Limb (tissue), 2 donors: ENCODE measurements at regions not wholly inside any gene's neighbourhood (a gene's known extent, or its start where the extent isn't known, plus 50 kb on each side); places are given as distances from the start of the nearest gene placed in this dataset.
A peak's percentile ranks its signal among the peaks of the same experiment; 100 is the strongest.

Experiments
- DNase-seq, 2 donors: peaks; one replicate each; pipeline ENCODE4 v3.0.0-alpha.2; 2016; ENCODE audit errors: extremely low spot score in 2 of 2

DNA sequence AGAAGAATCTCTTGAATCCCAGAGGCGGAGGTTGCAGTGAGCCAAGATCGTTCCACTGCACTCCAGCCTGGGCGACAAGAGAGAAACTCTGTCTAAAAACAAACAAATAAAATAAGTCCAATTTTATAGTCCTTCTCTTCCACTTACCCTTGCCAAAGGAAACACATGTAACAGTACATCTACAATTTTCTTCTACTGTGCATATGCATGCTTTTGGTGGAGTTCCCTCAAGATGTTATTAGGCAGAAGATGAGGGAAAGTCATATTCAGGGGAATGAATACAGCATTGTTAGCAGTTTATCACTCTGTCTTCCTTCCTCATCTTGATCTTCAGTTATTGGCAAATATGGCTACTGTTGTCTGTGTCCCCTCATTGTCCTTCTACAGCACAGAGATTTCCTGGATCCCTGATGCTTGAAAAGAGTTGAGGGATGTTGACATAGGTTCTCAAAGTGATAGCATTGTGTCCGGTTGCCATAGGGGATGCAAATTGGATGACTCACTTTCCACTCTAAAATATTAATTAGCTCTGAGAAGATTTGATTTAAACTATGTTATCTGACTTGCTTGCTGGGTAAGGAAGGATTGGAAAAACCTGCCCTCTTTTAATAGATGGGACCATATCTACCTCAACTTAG lies 1173.6 kb downstream of the KCNT2 start:
- DNase-seq, result no peak

DNA sequence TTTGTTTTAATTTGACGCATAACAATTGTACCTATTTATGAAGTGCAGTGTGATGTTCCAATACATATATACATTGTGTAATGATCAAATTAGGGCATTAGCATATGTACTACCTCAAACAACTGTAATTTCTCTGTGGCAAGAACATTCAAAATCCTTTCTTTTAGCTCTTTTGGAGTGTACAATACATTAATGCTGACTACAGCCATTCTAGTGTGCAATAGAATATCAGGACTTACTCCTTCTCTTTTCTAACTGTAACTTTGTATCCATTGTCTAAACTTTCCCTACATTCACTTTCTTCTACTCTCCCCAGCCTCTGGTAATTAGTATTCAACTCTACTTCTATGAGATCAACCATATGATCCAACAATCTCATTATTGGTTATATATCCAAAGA lies 1177.4 kb downstream of the KCNT2 start:
- no peak for DNase-seq

DNA sequence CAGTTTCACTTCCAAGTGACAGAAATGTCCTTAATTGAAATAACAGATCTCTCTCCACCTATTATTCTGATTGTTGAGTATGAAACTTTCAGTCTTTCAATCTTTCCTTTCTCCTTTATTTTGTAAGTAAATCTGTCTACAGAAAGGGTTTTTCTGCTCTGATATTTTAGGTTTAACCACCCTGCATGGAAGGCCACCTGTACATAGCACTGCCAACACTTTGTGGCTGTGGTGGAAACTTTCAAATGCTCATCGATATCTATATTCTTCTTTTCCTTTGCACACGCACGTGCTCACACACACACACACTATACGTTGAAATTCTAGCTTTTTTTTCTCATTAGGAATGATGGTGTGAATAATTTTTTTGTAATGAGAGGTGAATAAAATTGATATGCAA lies 1179.3 kb downstream of the KCNT2 start:
- DNase-seq, result no peak

DNA sequence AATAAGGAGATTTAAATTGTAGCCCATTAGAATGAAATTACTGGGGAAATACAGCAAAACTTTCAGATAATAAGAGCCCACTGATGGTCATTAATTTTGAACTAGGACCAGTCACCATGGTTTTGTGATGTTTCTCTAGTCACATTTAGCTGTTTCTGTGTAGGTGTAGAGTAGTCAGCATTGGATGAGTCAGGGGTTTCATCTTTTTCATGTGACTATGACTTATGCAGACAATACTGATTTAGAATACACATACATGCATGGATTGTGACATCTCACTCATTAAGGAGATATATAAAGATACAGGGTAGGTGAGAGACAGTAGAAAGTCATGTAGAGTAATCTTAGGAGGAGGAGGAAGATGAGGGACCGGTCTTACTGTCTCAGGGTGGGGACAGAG lies 1192.7 kb downstream of the KCNT2 start:
- no peak for DNase-seq

DNA sequence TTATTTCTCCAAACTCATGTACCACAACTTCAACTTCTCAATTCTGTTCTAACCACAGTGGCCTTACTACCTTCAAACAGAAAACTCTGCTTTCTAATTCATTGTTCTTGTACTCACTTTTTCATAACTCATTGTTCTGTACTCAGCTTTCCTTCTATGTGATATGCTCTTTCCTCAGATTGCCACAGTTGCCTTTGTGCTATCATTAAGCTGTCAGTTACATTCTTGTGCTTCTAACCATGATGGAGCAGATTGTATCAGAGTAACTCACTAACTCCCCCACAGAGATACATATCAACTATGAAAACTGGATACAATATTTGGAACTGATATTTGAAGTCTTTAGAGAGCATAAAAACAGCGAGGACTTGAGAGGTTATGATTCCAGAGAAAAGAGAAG lies 1213.7 kb downstream of the KCNT2 start:
- DNase-seq, result no peak

DNA sequence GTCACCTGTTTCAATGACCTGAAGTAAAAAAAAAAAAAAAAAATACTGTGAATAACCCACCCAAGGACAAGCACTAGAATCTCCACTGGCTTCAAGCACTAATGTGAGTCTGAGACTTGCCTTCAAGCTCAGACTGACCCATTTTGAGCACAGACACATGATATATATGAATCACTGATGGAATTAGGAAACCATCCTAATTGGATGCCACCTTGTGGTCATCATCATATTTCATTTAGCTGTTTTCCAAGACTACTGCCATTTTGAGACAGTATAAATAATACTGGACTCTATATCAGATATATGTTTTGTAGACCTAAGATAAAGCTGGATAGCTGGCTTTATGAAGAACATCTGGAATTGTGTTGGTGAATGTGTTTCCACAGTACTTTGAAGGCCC lies 1232.0 kb downstream of the KCNT2 start:
- DNase-seq, result no peak

DNA sequence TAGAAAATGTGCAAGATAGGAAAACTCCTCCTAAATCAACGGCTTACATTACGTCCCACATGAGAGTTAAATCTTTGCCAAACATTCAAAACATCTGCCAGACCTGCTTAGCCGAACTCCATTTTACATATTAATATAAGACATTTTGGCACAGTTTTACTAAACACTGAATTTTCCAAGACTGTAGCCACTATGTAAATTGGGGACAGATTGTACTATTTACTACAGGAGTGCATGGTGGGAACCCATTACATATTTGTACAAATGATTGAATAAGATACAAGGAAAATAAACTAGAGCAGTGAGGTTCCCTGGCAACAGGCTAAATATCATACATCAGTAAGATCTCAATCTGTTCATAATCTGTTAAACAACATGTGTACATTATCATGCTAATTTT lies 1234.4 kb downstream of the KCNT2 start:
- peak in 1 of 2 donors; percentile 50 for DNase-seq

DNA sequence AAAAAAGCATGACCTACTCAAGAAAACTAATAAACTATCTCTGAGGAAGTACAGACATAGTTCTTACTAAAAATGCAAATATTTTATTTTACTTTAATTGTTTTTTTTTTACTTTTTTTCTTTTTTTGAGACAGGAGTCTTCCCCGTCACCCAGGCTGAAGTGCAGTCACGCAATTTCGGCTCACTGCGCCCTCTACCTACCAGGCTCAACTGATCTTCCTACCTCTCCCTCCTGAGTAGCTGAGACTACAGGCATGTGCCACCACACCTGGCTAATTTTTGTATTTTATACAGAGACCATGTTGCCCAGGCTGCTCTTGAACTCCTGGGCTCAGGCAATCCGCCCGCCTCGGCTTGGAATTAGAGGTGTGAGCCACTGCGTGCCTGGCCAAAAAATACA lies 1263.1 kb downstream of the KCNT2 start:
- DNase-seq, result no peak

DNA sequence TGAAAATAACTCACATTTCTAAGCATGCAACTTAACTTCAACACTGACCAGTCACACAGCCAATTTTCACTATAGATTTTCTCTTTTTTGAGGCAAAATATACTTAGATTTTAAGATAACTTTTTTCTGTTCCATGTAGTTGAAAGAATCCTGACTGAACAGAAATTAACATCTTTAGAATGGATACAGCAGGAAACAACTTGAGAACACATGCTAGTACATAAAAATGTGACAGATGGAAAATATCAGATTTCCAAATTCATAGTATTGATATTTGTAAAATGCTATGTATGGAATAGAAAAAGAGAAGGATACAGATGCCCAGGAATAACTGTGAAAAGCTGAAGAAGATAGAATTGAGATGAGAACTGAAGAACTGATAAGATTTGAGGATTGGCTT lies 1270.6 kb downstream of the KCNT2 start:
- no peak for DNase-seq

DNA sequence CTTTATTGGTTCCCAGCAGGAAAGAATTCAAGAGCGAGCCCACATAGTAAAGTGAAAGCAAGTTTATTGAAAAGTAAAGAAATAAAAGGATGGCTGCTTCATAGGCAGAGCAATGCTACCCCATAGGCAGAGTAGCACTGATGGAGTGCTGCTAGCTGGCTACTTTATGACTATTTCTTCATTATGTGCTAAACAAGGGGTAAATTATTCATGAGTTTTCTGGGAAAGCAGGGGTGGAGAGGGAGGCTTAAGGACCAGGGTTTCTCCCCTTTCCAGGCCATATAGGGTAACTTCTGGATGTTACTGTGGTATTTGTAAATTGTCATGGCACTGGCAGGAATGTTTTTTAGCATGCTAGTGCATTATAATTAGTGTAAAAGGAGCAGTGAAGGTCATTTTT lies 1271.4 kb downstream of the KCNT2 start:
- no peak for DNase-seq

DNA sequence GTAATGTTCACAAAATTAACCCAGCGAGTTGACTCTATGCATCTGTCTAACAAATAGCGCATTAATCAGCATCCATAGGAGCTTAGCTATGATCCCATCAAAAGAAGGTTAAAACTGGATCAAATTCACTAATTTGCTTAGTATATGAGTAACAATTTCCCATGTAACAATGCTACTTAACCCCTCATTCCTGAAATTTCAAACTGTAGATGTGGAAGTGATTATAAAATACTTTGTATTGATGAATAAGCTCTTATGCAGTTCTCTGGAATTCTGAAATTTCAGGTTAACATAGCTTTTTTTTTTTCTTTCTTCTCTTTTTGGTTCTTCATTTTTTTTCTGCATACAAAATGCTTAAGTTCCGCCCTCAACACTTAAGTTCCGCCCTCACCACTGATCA lies 1272.7 kb downstream of the KCNT2 start:
- DNase-seq, result no peak

DNA sequence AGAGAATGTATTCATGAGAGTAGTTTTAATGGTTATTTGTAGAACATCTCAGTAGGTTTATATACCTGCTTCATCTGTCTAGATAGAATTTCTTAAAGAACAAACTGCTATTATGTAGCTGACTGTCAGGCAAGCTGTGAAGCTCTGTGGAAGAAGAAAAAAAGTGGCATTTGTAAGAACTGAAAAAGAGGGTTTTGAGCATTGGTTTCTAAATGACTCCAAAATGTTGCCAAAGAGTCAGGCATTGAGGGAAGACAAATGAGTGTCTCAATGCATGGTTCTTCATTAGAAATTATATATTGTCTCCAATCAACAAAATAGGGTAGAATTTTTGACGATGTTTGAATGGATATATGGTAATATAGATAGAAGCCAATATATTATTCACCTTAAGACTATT lies 1276.1 kb downstream of the KCNT2 start:
- no peak for DNase-seq

DNA sequence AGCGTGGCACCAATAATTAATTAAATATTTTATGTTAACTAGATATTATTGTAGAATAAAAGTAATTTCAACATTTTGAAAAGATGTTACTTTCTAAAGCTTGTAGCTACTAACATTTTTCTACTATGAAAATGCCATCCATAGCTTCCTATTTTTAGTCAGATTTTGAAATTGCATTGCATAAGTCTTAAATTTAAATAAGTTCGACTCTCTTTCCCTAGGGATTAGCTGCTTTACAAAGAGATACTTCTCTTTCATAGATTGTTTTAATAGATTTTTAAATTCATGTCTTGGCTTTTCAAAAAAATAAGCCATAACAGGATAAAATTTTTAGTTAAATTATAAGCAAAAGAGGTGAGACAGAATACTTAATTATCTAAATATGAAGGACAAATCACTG lies 1279.6 kb downstream of the KCNT2 start:
- no peak for DNase-seq

DNA sequence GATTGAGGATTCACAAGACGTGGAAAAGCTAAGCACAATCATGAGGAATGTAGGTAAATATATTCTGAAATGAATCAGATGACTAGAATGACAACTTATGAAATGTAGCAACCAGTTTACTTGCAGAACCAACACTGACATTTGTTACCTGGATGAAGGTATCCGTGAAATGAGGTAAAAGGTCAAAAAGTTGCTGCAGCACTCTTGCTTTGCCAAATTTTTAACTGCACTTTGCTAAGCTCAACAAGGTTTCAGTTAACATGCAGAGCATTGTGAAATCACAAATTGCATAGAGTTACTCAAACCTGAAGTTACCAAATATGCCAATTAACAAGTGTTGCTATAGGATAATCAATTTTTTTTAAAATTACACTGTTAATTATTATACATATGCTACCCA lies 1280.1 kb downstream of the KCNT2 start:
- DNase-seq, result no peak

DNA sequence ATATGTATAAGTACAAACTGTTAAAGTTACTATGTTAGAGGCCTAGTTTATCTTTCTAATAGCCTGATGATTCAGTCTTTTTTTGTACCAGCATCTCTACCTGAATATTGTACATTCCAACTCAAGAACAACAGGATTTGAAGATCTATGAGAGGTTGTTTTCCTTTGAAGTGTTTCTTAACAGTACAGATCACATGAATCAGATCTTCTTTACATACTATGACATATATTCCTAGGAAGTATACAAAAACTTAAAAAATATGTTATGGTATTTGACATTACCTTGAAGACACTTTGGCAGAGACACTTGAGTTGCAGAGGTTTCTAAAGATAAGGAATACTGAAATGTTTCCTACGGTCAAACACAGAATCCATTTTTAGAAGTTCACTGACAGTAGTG lies 1280.9 kb downstream of the KCNT2 start:
- no peak for DNase-seq

DNA sequence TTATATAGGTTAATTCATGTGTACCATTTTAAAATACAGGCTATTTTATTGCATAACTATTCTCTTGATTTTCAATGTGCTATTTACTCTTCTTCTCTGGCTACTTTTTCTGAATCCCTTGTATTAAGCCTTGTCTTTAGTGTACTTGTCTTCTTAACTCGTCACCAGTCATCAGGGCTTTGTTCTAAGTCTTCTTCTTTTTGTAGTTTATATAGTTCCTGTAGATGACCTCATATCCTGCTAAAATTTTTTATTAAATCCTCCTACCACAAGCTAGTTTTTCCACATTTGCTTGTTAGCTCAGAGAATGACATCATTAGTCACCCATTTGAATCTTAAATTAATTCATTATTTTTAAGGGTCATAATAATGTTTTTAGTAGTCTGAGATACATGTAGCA lies 1281.9 kb downstream of the KCNT2 start:
- no peak for DNase-seq

DNA sequence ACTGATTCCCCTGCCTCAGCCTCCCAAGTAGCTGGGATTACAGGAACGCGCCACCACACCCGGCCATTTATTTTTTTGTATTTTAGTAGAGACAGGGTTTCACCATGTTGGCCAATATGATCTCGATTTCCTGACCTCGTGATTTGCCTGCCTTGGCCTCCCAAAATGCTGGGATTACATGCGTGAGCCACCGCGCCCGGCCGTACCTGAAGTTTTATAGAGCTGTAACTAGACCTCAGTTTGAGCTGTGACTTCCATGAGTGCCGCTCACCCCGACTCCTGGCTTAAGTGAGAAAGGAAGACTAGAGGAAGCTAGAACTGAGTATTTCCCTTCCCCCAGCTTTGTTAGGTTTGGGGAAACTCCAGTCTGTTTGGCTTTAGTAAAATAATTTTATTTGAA lies 1283.1 kb downstream of the KCNT2 start:
- no peak for DNase-seq

DNA sequence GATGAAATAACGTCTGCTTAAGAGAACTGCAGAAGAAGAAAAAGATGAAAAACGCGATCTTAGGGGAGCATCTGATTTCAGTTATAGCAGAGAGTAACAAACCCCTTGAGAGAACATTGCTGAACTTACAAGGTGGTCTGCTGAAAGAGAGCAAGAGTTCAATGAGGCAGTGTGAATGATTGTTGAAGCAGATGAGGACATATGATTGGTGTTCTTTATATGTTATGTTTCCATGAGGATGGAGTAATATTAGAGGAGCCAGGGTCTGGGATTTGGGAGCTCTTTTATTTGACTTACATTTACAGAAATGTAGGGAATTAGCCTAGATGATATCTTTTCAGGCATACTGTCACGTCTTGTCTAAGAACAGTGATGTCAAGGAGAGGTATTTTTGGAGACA lies 1302.0 kb downstream of the KCNT2 start:
- peak in 1 of 2 donors; percentile 36 for DNase-seq

DNA sequence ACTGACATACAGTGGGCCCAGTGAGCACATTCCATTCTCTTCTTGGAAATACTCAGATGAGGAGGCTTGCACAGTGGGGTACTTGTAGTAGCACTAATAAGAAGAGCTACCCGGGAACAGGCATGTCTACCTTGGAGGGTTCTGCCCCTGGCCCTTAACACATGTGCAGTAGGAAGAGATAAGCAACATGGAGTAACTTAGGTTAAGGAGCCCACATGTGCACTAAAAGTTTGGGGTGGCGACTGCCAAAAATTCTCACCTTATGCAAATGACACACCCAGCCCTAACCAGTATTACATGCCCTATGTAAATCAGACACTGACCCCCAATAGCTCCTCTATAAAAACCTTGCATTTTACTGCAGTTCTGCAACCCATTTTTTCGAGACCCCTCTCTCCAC lies 1313.3 kb downstream of the KCNT2 start:
- no peak for DNase-seq

DNA sequence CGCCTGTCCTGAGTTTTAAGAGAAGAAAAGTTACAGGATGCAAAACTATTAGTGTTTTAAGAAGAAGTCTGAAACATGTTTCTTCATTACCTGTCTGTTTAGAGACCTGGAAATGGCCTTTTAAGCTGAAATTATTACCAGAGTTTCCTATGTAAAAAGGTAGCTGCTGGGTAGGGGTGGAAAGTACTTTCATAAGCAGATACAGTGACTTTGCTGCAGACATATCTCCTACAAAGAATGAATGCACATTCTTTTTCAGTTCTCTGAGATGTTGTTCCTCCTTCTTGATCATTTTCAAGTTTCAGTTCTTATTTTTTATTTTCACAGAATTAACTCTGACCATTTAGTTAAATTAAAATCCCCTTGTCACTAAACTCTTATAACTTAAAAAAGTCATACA lies 1329.6 kb downstream of the KCNT2 start:
- DNase-seq, result no peak

DNA sequence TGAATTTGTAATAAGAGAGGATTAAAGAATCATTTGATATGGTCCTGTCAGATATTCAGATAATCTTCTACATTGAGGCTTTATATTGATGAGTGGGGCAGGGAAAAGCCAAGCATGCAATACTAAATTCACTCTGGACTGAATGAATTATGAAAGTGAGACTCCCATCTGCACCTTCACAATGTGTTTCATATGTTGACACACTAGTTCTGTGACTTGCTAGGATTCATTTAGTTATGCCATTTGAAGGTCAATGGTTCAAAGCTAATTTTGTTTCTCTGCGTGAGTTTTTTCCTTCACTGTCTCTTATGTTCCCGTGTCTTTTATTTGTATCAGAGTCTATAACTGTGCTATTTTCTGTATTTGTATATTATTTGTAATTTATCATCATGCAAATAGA lies 1332.5 kb downstream of the KCNT2 start:
- DNase-seq, result no peak

DNA sequence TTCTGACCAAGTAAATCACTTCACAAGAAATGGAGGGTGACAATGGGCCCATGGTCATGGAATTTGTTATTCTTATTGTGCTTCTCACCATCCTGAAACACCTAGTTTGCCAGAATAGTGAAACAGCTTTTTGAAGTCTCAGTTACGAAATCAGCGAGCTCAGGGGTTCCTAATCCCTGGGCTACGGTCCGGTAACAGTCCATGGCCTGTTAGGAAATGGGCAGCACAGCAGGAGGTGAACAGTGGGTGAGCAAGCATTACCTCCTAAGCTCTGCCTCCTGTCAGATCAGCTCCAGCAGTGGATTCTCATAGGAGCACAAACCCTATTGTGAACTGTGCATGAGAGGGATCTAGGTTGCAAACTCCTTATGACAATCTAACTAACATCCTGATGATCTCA lies 1356.3 kb downstream of the KCNT2 start:
- no peak for DNase-seq

DNA sequence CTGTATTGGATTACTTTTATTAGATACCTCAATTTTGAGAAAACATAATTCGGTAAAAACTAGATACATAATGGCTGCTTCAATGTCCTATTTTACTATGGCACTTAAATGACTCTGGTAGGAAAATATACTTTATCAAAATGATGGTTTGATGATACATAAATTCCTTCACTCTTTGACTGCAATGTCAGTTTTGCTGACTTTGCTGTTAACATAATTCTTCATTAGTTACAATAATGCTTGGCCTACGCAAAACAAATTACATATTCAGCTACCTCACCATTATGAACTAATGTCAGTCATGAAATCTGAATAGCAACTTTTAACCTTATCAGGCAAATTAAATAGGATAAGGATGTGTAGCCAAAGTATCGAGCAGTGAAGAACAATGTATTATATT lies 1364.7 kb downstream of the KCNT2 start:
- DNase-seq, result no peak

DNA sequence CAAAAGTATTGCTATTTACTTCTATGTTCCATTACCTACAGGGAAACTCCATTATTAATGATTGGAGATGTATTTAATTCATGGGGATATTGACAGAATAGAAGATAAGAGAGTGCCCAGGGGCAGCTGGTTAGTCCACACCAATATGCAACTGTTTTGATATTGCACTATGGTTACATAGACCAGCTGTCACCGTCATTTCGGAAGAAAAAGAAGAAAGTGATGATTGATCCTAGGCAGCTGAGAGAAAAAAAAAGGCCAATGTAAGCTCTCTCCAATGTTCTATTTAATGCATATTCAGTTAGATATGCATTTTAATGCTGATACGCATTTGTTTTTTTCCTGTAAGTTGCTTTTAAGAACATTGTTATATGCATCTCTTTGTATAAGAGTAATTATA lies 1367.2 kb downstream of the KCNT2 start:
- peak in 1 of 2 donors; percentile 34 for DNase-seq
